ENCODE measurements at regions not wholly inside any gene's neighbourhood (a gene's known extent, or its start where the extent isn't known, plus 50 kb on each side); places are given as distances from the start of the nearest gene placed in this dataset.

DNA sequence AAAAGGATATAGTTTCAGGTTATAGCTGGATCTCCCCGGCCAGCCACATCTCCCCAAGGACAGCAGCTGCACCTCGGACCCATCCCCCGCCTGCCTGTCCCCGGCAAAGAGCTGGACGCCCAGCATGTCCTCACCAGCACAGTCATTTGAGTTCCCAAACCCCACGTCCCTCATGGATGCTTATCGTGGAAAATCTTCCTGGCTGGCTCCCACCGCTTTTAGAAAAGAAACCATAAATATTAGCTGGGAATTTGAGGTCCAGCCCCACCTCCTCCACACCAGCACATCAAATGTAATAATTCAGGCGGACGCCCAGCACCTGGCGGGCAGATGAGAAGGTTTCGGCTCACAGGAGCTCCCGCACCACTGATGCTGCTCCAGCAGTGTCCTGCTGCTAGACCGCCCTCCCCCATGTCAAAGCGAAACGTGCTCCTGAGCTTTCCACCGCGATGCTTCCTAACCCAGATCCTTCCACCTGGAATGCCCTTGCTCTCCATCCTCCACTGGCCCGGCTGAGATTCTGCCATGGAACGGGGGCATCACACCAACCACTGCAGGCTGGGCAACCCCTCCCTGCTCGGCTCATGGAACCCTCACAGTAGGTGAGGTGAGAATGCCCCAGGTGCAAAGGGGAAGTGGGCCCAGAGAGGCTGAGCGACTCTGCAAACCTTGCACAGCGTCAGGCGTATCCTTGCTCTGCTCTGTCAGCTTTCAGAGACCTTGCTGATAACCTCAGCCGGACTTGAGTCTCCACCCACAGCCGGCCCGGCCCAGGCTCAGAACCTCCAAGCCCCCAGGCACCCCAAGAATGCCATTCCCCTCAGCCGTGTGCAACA is 71.5 kb upstream of the GPC1 start:
- no peak overlapping the region for H3K27ac ChIP-seq
- no peak overlapping the region for H3K4me3 ChIP-seq (replicated peaks in 1 of 3)

DNA sequence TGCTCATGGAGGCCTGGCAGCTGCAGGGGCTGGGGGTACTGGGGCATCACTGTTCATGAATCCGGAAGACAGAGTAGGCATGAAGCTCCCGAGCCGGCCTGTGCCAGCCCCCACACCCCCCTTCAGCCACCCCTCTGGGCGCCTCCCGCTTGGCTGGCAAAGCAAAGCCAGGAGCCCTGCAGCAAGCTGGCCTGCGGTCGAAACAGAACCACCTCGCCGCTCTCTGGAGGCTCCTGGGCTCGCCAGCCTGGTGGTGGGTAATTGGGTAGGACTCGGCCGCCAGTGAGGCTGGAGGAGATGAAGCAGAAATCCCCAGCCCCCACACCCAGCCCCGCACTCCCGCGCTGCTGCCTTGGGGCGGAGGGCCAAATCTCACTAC is 70.9 kb upstream of the GPC1 start:
- Histone ChIP-seq H3K27ac (no peak overlapping the region), H3K4me1 (peaks cover 0 to 14% of the 10 kb centered on the region in 2 donors), H3K27me3 (no peaks in the 10 kb centered on the region), H3K4me3 (replicated peaks in 1 of 3) (no peak overlapping the region), H3K36me3 (no peaks in the 10 kb centered on the region), H3K9me3 (no peaks in the 10 kb centered on the region)
- intact Hi-C loops (cut with DNase I): no loop called here
- TF ChIP-seq POLR2A (IDR thresholded peaks at IDR 0.05): no peak
- TF ChIP-seq, protein P1, sequence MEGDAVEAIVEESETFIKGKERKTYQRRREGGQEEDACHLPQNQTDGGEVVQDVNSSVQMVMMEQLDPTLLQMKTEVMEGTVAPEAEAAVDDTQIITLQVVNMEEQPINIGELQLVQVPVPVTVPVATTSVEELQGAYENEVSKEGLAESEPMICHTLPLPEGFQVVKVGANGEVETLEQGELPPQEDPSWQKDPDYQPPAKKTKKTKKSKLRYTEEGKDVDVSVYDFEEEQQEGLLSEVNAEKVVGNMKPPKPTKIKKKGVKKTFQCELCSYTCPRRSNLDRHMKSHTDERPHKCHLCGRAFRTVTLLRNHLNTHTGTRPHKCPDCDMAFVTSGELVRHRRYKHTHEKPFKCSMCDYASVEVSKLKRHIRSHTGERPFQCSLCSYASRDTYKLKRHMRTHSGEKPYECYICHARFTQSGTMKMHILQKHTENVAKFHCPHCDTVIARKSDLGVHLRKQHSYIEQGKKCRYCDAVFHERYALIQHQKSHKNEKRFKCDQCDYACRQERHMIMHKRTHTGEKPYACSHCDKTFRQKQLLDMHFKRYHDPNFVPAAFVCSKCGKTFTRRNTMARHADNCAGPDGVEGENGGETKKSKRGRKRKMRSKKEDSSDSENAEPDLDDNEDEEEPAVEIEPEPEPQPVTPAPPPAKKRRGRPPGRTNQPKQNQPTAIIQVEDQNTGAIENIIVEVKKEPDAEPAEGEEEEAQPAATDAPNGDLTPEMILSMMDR (IDR thresholded peaks at IDR 0.05): no peak
- peak; percentile 28 to 52 for DNase-seq
- 73% methylated on average over 6 of the region's 16 CpGs; no CpG with 5 or more reads in 1 of the 2 donors for WGBS, 2 donors

More for the DNA sequence above, 71.5 kb upstream of the GPC1 start:
- TF ChIP-seq POLR2A (IDR thresholded peaks at IDR 0.05): no peak
- TF ChIP-seq, protein P1 (IDR thresholded peaks at IDR 0.05): no peak
- no peak for DNase-seq
- WGBS, 2 donors: 80 to 83% methylated on average over 26 to 28 of the region's 28 CpGs
- Histone ChIP-seq H3K9me3 (no peaks in the 10 kb centered on the region), H3K4me1 (peaks cover 0 to 8% of the 10 kb centered on the region in 2 donors), H3K36me3 (no peaks in the 10 kb centered on the region), H3K27me3 (no peaks in the 10 kb centered on the region)
- intact Hi-C loops (cut with DNase I): no loop called here

DNA sequence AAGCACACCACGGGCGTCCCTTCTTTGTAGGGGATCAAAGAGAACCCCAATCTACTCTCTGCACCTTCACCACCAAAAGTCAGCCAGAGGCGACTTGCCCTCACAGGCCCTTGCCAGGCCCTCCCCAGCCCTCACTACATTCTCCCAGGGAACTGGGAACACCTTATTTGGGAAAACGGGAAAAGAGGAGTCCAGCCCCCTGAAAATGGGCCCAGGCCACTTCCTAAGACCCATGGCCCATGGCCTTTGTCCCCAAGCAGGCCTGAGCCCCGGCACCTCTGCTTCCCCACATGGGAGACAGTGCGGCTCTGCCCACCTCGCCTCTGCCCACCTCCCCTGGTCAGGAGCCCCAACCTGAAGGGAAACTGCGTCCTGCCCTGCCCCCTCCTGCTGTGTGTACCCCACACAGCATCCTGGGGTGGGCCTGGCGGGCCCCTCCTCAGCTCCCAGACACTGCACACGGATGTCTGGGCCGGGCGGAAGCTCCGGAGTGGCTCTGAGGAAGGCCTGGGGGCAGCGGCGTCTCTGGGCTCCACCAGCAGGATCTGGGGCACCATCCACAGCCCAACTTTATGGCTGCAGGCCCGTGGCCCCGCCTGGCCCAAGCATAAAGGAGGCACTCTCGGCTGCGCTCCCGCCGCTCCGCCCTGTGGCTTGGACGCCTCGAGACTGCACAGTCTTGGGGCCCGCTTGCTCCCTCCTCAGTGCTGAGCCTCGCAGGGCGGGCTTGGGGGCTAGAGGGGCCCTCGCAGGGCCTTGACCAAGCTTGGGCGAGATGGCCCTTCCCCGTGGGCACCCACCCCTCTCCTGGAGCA is 70.3 kb upstream of the GPC1 start:
- intact Hi-C loops (cut with DNase I): no loop called here
- TF ChIP-seq POLR2A (IDR thresholded peaks at IDR 0.05): no peak
- TF ChIP-seq, protein P1 (IDR thresholded peaks at IDR 0.05): no peak
- 85 to 86% methylated on average over 8 to 11 of the region's 30 CpGs for WGBS, 2 donors

DNA sequence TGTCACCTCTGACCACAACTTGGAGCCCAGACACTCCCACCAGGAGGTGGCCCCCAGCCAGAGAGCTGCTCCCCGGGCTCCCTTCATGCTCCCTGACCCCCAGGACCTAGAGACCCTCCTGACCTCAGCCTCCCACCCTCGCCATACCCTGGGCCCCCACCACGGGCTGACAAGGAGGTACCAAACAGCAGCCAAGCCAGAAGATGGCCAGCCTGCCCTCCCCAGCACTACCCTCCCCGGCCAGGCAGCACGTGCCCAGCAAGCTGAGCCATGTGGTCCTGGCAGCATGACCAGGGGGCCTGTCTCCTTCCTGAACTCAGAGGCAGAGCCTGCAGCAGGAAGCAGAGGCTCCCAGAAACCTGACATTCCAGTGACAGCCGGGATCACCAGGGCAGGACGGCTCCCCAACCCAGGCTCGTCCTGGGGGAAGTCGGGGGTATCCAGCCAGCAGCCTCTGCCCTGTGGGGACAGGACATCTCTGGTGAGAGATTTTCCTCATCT is 69.4 kb upstream of the GPC1 start:
- 67 to 89% methylated on average over 3 of the region's 9 CpGs for WGBS, 2 donors
- no peaks in the 10 kb centered on the region for H3K27me3 ChIP-seq
- DNase-seq: no peak
- peaks cover 0 to 22% of the 10 kb centered on the region in 2 donors for H3K4me1 ChIP-seq
- no peaks in the 10 kb centered on the region for H3K36me3 ChIP-seq
- H3K27ac ChIP-seq: no peak overlapping the region
- intact Hi-C loops (cut with DNase I): no loop called here
- TF ChIP-seq POLR2A (IDR thresholded peaks at IDR 0.05): no peak
- TF ChIP-seq, protein P1 (IDR thresholded peaks at IDR 0.05): no peak
- no peak overlapping the region for H3K4me3 ChIP-seq (replicated peaks in 1 of 3)
- H3K9me3 ChIP-seq: no peaks in the 10 kb centered on the region

More for the DNA sequence above, 70.3 kb upstream of the GPC1 start:
- no peak for DNase-seq
- Histone ChIP-seq H3K9me3 (no peaks in the 10 kb centered on the region), H3K4me1 (peaks cover 0 to 20% of the 10 kb centered on the region in 2 donors), H3K36me3 (no peaks in the 10 kb centered on the region), H3K27ac (no peak overlapping the region), H3K27me3 (no peaks in the 10 kb centered on the region), H3K4me3 (replicated peaks in 1 of 3) (no peak overlapping the region)
